ENCODE measurements at regions not wholly inside any gene's neighbourhood (a gene's known extent, or its start where the extent isn't known, plus 50 kb on each side); places are given as distances from the start of the nearest gene placed in this dataset.

DNA sequence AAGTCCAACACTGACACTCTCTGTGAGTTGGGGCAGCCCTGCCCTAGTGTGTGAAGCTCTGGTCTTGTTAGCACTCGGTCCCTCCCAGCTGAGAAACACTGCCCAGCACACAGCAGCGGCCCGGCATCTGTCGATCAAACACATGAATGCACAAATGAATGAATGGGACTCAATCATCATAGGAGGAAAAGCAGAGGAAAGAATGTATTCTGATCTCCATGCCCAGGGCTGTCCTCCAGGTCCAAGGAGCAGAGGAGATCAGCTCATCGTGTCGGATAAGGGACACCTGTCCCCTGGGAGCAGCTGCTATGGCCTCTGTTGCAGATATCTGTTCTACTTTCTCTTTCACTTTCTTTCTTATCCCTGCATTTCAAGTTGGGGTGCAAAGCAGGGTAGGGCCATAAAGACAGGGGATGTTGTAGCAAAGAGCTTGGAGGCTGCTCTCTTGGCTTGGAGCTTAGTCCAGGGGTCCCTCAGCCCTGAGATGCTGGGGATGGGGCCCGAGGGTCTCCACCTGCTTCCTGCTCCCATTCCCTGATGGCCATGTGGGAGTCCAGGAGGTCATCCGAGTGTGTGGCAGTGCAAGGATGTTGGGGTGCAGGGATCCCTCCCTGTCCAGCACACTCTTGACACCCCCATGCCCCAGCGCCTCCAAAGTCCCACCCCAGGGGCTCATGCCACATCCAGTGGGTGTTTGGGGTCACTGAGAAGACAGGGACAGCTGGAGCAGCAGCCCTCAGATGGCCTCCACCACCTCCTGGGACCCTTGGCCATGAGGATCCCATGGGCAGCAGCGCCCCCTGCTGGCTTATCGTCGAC is 88.2 kb downstream of the IRF8 start:
- Histone ChIP-seq H3K9me3 (ENCODE audit: control insufficient read depth, insufficient read depth, low read length) (no peaks in the 10 kb centered on the region), H3K36me3 (ENCODE audit: insufficient read depth, low read length) (no peaks in the 10 kb centered on the region), H3K9ac (ENCODE audit: low read depth, low read length) (no peak overlapping the region), H3K4me1 (ENCODE audit: insufficient read depth, low read length) (no peaks in the 10 kb centered on the region)

DNA sequence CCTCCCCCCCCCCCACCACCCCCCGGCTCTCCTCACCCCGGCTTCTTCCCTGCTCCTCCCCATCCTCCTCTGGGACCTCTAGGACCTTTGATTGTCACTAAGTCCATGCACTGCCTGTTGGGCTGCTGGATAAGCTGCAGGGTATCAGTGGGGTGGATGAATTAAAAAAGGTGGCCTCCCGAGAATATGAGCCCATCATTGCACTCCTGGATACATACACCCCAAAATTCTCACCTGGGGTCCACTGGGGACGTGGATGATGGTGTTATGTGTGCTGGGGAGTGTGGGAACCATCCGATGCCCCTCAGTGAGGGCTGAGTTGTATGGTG is 88.8 kb downstream of the IRF8 start:
- no peak overlapping the region for H3K9ac ChIP-seq (ENCODE audit: low read depth, low read length)
- no peaks in the 10 kb centered on the region for H3K9me3 ChIP-seq (ENCODE audit: control insufficient read depth, insufficient read depth, low read length)
- no peaks in the 10 kb centered on the region for H3K4me1 ChIP-seq (ENCODE audit: insufficient read depth, low read length)
- no peaks in the 10 kb centered on the region for H3K36me3 ChIP-seq (ENCODE audit: insufficient read depth, low read length)

DNA sequence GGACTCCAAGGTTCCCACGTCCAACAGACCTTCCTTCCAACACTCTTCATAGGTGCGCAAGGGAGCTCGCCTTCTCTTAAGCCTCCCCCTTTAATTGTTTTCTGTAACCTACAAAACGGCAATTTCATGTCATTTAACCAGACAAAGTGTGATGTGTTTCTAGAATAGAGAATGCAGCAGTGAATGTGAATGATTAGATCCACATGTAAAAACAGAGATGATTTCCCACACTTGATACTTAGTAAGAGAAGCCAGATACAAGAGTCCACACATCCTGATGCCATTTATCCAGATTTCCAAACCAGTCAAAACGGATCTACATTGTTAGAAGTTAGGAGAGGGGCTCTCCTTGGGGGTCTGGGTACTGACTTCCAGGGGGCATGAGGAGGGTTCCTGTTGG is 89.3 kb downstream of the IRF8 start:
- Histone ChIP-seq H3K4me1 (ENCODE audit: insufficient read depth, low read length) (no peaks in the 10 kb centered on the region), H3K9ac (ENCODE audit: low read depth, low read length) (no peak overlapping the region), H3K9me3 (ENCODE audit: control insufficient read depth, insufficient read depth, low read length) (no peaks in the 10 kb centered on the region)

DNA sequence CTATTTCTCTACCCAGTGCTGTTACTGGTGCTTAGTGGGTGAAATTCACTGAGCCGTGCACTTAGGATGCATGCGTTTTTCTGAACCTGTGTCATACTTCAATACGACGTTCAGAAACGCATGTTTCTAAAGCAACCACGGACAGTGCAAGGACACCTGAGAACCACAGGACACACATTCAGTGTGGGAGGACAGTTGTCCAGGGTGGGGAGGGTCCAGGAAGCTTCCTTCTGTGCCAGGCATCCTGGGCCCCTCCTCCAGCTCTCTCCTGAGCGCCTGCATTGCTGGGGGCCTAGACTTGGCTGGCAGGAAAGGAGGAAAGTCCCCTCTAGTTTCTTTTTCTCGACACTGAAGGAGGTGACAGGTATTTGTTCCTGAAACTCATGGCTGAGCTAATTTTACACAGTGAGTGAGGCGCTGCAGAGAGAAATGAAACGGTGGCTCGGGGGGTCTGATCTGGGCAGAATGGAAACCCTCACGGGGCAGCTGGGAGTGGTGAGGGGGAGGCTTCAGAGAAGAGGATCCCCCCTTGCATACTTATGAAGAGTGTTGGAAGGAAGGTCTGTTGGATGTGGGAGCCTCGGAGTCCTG is 89.9 kb downstream of the IRF8 start:
- Histone ChIP-seq H3K4me1 (ENCODE audit: insufficient read depth, low read length) (no peaks in the 10 kb centered on the region), H3K9me3 (ENCODE audit: control insufficient read depth, insufficient read depth, low read length) (no peaks in the 10 kb centered on the region), H3K9ac (ENCODE audit: low read depth, low read length) (no peak overlapping the region), H3K36me3 (ENCODE audit: insufficient read depth, low read length) (no peaks in the 10 kb centered on the region)

More for the DNA sequence above, 89.3 kb downstream of the IRF8 start:
- no peaks in the 10 kb centered on the region for H3K36me3 ChIP-seq (ENCODE audit: insufficient read depth, low read length)

DNA sequence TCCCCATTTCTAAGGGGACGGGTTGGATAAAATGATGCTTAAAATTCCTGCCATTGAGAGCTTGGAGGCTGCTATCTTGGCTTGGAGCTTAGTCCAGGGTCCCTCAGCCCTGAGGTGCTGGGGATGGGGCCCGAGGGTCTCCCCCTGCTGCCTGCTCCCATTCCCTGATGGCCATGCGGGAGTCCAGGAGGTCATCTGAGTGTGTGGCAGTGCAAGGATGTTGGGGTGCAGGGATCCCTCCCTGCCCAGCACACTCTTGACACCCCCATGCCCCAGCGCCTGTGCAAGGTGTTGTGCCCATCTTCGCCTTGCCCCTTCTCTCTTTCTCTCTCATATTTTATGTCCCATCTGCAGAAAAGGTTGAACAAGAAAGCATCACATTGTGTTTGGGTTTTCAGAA is 90.4 kb downstream of the IRF8 start:
- Histone ChIP-seq H3K9me3 (ENCODE audit: control insufficient read depth, insufficient read depth, low read length) (no peaks in the 10 kb centered on the region), H3K36me3 (ENCODE audit: insufficient read depth, low read length) (no peaks in the 10 kb centered on the region), H3K4me1 (ENCODE audit: insufficient read depth, low read length) (no peaks in the 10 kb centered on the region), H3K9ac (ENCODE audit: low read depth, low read length) (no peak overlapping the region)

DNA sequence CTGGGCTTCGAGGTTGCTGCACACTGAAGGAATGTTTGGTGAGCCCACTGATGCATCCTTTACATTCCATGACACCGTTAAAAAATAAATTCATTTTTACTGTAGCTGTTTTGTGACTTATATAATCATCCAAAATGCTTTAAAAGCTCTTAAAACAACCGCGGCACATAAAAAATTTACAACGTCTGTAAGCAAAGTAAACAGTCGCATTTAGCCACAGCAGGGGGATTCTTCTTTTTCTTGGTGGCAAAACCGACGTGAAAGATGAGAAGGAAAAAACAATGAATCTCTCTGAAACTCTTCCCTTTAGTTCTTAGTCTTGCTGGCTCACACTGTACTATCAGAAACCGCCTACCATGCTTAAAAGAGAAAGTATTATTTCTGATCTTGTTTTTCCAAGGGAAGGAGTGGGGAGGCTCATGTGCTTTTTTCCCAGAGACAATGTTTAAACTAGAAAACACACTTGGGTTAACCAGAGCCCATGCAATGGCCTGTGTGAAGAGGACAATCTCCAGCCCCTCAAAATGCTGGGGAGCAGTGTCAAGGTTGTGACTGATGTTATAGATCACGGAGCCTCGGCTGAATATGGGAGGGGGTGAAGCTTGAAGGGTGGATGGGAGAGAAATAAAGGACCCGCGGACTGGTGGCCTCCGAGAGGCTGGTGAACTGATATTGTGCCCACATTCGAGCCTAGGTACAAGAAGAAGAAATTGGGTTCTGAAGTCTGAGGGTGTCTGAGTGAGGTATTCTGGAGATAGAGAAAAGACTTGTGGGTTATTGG is 91.1 kb downstream of the IRF8 start:
- Histone ChIP-seq H3K9me3 (ENCODE audit: control insufficient read depth, insufficient read depth, low read length) (no peaks in the 10 kb centered on the region), H3K9ac (ENCODE audit: low read depth, low read length) (no peak overlapping the region), H3K36me3 (ENCODE audit: insufficient read depth, low read length) (no peaks in the 10 kb centered on the region), H3K4me1 (ENCODE audit: insufficient read depth, low read length) (no peaks in the 10 kb centered on the region)

DNA sequence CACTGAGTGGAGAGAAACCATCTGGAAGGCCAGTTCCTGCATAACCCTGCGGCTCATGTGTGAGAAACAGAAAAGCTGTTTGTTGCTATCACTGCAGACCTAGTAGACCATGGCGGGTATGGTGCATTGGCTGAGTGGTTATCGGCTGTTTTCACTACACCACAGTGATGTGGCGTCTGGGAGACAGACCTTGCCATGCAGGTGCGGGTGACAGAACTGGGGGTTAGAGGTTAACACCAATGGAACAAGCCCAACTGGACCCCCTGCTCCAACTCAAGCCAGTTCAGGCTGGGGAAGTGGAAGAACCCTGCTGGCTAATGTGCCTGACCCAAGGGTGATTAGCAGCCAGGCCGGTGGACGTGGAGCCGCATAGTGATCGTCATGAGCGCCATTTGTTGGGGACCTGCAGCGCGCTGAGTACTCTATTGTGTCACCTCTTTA is 91.9 kb downstream of the IRF8 start:
- Histone ChIP-seq H3K9me3 (ENCODE audit: control insufficient read depth, insufficient read depth, low read length) (no peaks in the 10 kb centered on the region), H3K9ac (ENCODE audit: low read depth, low read length) (no peak overlapping the region), H3K4me1 (ENCODE audit: insufficient read depth, low read length) (no peaks in the 10 kb centered on the region), H3K36me3 (ENCODE audit: insufficient read depth, low read length) (no peaks in the 10 kb centered on the region)

DNA sequence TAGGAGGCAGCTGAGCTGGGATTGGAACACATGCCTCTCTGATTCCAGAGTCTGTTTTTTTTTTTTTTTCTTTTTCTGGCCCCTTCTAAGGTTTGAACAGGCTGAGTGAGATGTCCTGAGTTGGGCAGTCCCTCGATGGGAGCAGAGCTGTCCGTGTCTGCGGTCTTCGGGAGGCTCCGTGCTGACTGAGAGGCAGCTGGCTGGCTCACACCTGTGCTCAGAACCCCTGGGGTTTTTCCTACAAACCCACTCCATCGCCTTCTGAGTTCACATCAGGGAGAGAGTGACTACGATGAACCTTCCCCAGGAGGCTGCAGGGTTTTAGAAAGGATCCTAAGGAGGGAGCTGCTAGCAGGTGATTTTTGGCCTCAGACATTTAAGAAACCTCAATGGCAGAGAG is 92.5 kb downstream of the IRF8 start:
- Histone ChIP-seq H3K4me1 (ENCODE audit: insufficient read depth, low read length) (no peaks in the 10 kb centered on the region), H3K9ac (ENCODE audit: low read depth, low read length) (no peak overlapping the region), H3K9me3 (ENCODE audit: control insufficient read depth, insufficient read depth, low read length) (no peaks in the 10 kb centered on the region), H3K36me3 (ENCODE audit: insufficient read depth, low read length) (no peaks in the 10 kb centered on the region)

DNA sequence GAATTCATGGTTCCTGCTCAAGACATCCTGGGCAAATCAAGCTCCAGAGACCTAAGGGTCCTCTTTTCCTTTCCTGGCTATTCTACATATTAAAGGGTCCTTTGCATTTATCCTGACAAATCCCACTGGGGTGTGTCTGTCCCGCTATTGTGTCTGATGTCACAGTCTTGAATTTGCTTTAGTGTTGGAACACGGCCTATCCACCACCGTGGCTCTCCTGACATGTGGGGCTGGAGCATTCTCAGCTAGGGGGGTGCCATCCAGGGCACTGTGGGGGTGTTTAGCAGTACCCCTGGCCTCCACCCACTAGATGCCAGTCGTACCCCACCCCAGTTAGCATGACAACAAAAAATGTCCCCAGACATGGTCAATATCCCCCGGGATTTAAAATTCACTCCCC is 92.9 kb downstream of the IRF8 start:
- Histone ChIP-seq H3K9ac (ENCODE audit: low read depth, low read length) (no peak overlapping the region), H3K9me3 (ENCODE audit: control insufficient read depth, insufficient read depth, low read length) (no peaks in the 10 kb centered on the region), H3K36me3 (ENCODE audit: insufficient read depth, low read length) (no peaks in the 10 kb centered on the region), H3K4me1 (ENCODE audit: insufficient read depth, low read length) (no peaks in the 10 kb centered on the region)

DNA sequence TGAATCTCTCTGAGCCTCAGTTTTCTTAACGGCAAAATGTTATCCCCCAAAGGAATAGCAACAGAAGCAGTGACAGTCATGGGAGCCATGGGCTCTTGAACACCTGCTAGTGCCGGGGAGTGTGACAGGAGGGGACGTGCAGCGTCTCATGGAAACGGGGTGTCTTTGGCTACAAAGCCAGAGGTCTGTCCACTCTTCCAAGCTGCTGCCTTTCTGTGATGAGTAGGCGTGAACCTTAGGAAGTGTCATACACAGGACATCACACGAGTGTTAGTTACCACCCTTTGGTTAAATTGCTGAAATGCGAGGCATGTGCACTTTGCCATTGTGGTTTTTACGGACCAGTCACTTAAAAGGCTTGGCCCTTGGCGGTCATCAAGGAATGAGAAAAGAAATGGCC is 93.4 kb downstream of the IRF8 start:
- Histone ChIP-seq H3K36me3 (ENCODE audit: insufficient read depth, low read length) (no peaks in the 10 kb centered on the region), H3K4me1 (ENCODE audit: insufficient read depth, low read length) (no peaks in the 10 kb centered on the region), H3K9ac (ENCODE audit: low read depth, low read length) (no peak overlapping the region), H3K9me3 (ENCODE audit: control insufficient read depth, insufficient read depth, low read length) (no peaks in the 10 kb centered on the region)

DNA sequence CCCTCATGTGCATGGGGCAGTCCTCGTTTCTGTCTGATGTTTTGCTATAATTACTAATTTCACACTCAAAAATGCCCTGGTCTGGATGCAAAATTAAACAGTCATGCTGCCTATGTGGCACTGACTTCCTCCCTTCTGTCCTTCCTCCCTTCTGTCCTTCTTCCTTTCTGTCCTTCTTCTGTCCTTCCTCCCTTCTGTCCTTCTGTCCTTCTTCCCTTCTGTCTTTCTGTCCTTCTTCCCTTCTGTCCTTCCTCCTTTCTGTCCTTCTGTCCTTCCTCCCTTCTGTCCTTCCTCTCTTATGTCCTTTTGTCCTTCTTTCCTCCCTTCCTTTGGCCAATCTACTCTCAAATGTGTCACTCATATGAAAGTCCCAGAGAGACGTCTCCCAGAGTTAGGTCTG is 93.8 kb downstream of the IRF8 start:
- Histone ChIP-seq H3K4me1 (ENCODE audit: insufficient read depth, low read length) (no peaks in the 10 kb centered on the region), H3K36me3 (ENCODE audit: insufficient read depth, low read length) (no peaks in the 10 kb centered on the region), H3K9ac (ENCODE audit: low read depth, low read length) (no peak overlapping the region), H3K9me3 (ENCODE audit: control insufficient read depth, insufficient read depth, low read length) (no peaks in the 10 kb centered on the region)

DNA sequence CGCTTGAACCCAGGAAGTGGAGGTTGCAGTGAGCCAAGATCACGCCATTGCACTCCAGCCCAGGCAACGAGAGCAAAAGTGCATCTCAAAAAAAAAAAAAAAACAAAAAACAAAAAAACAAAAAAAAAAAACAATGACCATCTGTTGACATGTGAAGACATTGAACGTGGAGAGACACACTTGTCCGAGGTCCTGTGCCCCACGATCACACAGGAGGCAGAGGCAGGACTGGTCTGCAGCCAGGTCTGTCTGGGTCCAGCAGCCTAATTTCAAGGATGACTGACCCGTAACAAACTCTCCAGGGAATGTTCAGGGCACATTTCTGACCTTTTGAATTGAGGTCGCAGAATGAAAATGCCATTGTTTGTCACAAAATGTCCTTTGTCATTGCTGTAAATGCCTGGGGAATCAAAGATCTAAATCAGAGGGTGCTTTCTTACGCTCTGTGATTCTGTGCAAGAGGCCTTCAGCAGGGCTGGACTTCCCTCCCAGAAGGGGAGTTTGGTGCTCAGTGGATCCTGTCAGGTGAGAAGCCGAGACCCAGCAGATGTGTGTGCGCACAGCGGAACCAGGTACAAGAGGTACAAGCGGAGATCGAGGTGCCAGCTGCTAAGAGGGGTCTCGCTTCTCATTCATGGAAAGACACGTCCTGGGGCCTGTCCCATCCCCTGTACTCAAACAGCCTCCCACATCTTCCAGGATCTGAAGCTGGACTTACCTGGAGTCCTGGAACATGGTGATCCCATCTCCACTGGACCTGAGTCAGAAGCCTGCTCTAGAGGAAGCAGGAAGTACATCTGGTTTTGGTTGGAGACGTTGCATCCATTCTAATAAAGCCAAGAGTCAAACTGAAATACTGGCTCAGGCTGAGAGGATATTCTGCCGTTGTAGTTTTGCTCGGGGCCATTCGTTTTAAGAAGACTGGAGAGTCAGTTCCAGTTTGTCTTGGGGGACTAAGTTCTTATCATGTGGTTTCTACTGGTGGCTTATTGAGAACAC is 95.8 kb downstream of the IRF8 start:
- H3K9ac ChIP-seq (ENCODE audit: low read depth, low read length): no peak overlapping the region
- H3K4me1 ChIP-seq (ENCODE audit: insufficient read depth, low read length): no peaks in the 10 kb centered on the region
- no peaks in the 10 kb centered on the region for H3K36me3 ChIP-seq (ENCODE audit: insufficient read depth, low read length)
- no peaks in the 10 kb centered on the region for H3K9me3 ChIP-seq (ENCODE audit: control insufficient read depth, insufficient read depth, low read length)

DNA sequence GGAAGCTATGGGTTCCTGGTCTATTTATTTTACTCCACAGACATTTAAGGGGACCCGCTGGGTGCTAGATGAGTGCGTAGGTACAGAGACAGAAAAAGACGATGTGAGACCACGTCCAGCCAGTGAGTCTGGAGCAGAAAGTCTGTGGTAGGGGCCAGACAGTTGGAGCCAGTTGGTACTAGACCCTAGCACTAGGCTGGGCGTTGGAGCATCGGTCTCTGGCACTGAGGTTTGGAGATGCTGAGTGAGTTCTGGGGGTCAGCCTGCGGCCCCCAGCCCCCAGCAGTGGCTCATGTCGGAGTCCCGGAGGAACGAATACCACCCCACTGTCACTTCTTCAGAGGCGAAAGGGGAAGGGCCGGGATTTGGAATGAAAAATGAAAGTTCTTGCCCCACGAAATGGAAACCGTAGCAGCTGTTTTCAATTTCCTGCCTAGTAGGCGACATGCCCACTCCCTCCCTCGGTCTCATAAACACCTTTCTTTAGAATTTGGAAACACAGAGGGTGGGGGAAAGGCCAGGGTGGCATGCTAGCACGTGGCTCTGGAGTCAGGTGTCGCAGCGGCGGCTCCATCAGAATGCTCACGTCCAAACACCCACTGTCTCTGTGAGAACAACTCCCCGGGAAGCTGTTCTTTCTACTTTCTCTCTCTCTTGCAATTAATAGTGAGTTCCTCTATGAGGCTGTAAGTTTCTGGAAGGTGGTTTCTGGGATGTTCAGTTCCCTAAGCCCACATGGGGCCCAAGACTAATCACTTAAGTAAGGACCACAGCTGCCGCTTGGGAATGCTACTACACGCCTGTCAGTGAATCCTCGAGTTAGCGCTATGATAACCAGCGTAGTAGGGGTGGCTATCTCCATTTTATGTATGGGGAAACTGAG is 96.8 kb downstream of the IRF8 start:
- H3K9me3 ChIP-seq (ENCODE audit: control insufficient read depth, insufficient read depth, low read length): no peaks in the 10 kb centered on the region
- H3K36me3 ChIP-seq (ENCODE audit: insufficient read depth, low read length): no peaks in the 10 kb centered on the region
- H3K4me1 ChIP-seq (ENCODE audit: insufficient read depth, low read length): no peaks in the 10 kb centered on the region
- H3K9ac ChIP-seq (ENCODE audit: low read depth, low read length): no peak overlapping the region

Measured in ES-I3 (cell line).